HEK293T (cell line): ENCODE measurements at regions not wholly inside any gene's neighbourhood (a gene's known extent, or its start where the extent isn't known, plus 50 kb on each side); places are given as distances from the start of the nearest gene placed in this dataset.

Source experiments
- BHLHE40 ChIP-seq: fragments of 450-650 bp; IDR thresholded peaks from 2 replicates; pipeline ENCODE4 v1.6.1; 2016; ENCODE audit warnings: mild to moderate bottlenecking, moderate library complexity, borderline replicate concordance
- FOXM1 ChIP-seq: fragments of 450-650 bp; IDR thresholded peaks from 2 replicates; pipeline ENCODE4 v1.6.1; 2017; ENCODE audit warnings: mild to moderate bottlenecking, borderline replicate concordance
- SP1 ChIP-seq: fragments of 450-650 bp; IDR thresholded peaks from 2 replicates; pipeline ENCODE4 v1.6.1; 2017

GRCh38 chr12:91311081-91311480 lies 128.5 kb upstream of the DCN start:
- TF ChIP-seq BHLHE40 (no peak), SP1 (no peak), FOXM1 (no peak)
